LNCAP (cell line): ENCODE measurements at regions not wholly inside any gene's neighbourhood (a gene's known extent, or its start where the extent isn't known, plus 50 kb on each side); places are given as distances from the start of the nearest gene placed in this dataset.

Source experiments
- CTCF ChIP-seq: fragments of 450-650 bp; IDR thresholded peaks from 2 replicates; pipeline ENCODE4 v1.5.1; 2017; ENCODE audit warnings: mild to moderate bottlenecking

GRCh38 chr20:56060486-56060885 lies 55.2 kb upstream of the CBLN4 start:
- TF ChIP-seq CTCF = no peak

GRCh38 chr20:56069016-56069415 lies 63.7 kb upstream of the CBLN4 start:
- TF ChIP-seq CTCF = no peak

GRCh38 chr20:56072165-56072564 lies 66.8 kb upstream of the CBLN4 start:
- no peak for TF ChIP-seq CTCF

GRCh38 chr20:56088375-56088774 lies 83.1 kb upstream of the CBLN4 start:
- TF ChIP-seq CTCF = no peak

- no peak for TF ChIP-seq CTCF
Observed at GRCh38 chr20:56091628-56092234, 86.4 kb upstream of the CBLN4 start.

- TF ChIP-seq CTCF = no peak
Observed at GRCh38 chr20:56094228-56094627, 88.9 kb upstream of the CBLN4 start.

GRCh38 chr20:56098981-56099500 lies 93.7 kb upstream of the CBLN4 start:
- no peak for TF ChIP-seq CTCF
